Forelimb muscle (tissue), 1 donor: ENCODE measurements at regions not wholly inside any gene's neighbourhood (a gene's known extent, or its start where the extent isn't known, plus 50 kb on each side); places are given as distances from the start of the nearest gene placed in this dataset.
"Not testable (repeated sequence)": the region's sequence is repeated elsewhere in the genome, so short reads cannot be mapped to it uniquely, and the experiment has no call there.

Experiments
- DNase-seq: peaks from one replicate; pipeline ENCODE4 v3.0.0-alpha.2; 2013; ENCODE audit warnings: low read depth

GRCh38 chr18:76721207-76721996, 101.0 kb upstream of the ZNF236 start:
- no peak for DNase-seq

GRCh38 chr18:76720683-76721082, 101.7 kb upstream of the ZNF236 start:
- no peak for DNase-seq

- no peak for DNase-seq
Observed at GRCh38 chr18:76715012-76715610, 107.2 kb upstream of the ZNF236 start.

- no peak for DNase-seq
Observed at GRCh38 chr18:76713432-76713831, 108.9 kb upstream of the ZNF236 start.

GRCh38 chr18:76712511-76713140, 109.7 kb upstream of the ZNF236 start:
- no peak for DNase-seq

- no peak for DNase-seq
Observed at GRCh38 chr18:76710646-76711520, 111.5 kb upstream of the ZNF236 start.

- peak; percentile 51 for DNase-seq
Observed at GRCh38 chr18:76709659-76710645, 112.4 kb upstream of the ZNF236 start.

GRCh38 chr18:76708722-76709353, 113.5 kb upstream of the ZNF236 start:
- no peak for DNase-seq

GRCh38 chr18:76708071-76708721, 114.2 kb upstream of the ZNF236 start:
- DNase-seq, result no peak

GRCh38 chr18:76707534-76707933, 114.8 kb upstream of the ZNF236 start:
- DNase-seq, result no peak

GRCh38 chr18:76704589-76704988, 117.8 kb upstream of the ZNF236 start:
- not testable (repeated sequence) for DNase-seq

GRCh38 chr18:76699923-76700322, 122.4 kb upstream of the ZNF236 start:
- no peak for DNase-seq

- DNase-seq, result no peak
Observed at GRCh38 chr18:76697441-76697901, 124.9 kb upstream of the ZNF236 start.

- DNase-seq, result no peak
Observed at GRCh38 chr18:76691800-76692199, 130.6 kb upstream of the ZNF236 start.

GRCh38 chr18:76689646-76690264, 132.6 kb upstream of the ZNF236 start:
- DNase-seq, result no peak

GRCh38 chr18:76688724-76689472, 133.5 kb upstream of the ZNF236 start:
- no peak for DNase-seq

- no peak for DNase-seq
Observed at GRCh38 chr18:76687304-76687962, 134.9 kb upstream of the ZNF236 start.

- DNase-seq, result no peak
Observed at GRCh38 chr18:76686737-76687231, 135.6 kb upstream of the ZNF236 start.
